EL (cell line): ENCODE measurements at regions not wholly inside any gene's neighbourhood (a gene's known extent, or its start where the extent isn't known, plus 50 kb on each side); places are given as distances from the start of the nearest gene placed in this dataset.

ENCODE experiments used
- DNase-seq: peaks from one replicate; pipeline ENCODE4 v3.0.0-alpha.2; 2016

GRCh38 chr2:53442783-53443182, 324.8 kb upstream of the CHAC2 start:
- no peak for DNase-seq

GRCh38 chr2:53442093-53442492, 325.5 kb upstream of the CHAC2 start:
- no peak for DNase-seq

GRCh38 chr2:53438692-53439091, 328.9 kb upstream of the CHAC2 start:
- DNase-seq, result no peak

GRCh38 chr2:53438100-53438499, 329.5 kb upstream of the CHAC2 start:
- DNase-seq, result no peak

GRCh38 chr2:53437371-53437770, 330.2 kb upstream of the CHAC2 start:
- peak; percentile 48 for DNase-seq

- DNase-seq, result no peak
Measured at GRCh38 chr2:53436882-53437281, 330.7 kb upstream of the CHAC2 start.

- DNase-seq, result no peak
Measured at GRCh38 chr2:53435610-53436009, 332.0 kb upstream of the CHAC2 start.

GRCh38 chr2:53434466-53434865, 333.1 kb upstream of the CHAC2 start:
- DNase-seq, result no peak

- no peak for DNase-seq
Measured at GRCh38 chr2:53432936-53433335, 334.7 kb upstream of the CHAC2 start.

- no peak for DNase-seq
Measured at GRCh38 chr2:53429901-53430300, 337.7 kb upstream of the CHAC2 start.

- no peak for DNase-seq
Measured at GRCh38 chr2:53424902-53425301, 342.7 kb upstream of the CHAC2 start.

GRCh38 chr2:53423465-53423864, 344.1 kb upstream of the CHAC2 start:
- no peak for DNase-seq

GRCh38 chr2:53422979-53423378, 344.6 kb upstream of the CHAC2 start:
- DNase-seq, result peak; percentile 57

- no peak for DNase-seq
Measured at GRCh38 chr2:53417385-53417784, 350.2 kb upstream of the CHAC2 start.

GRCh38 chr2:53407363-53408080, 360.1 kb upstream of the CHAC2 start:
- DNase-seq, result peak; percentile 26

- DNase-seq, result peak; percentile 84
Measured at GRCh38 chr2:53403792-53404413, 363.7 kb upstream of the CHAC2 start.

- DNase-seq, result no peak
Measured at GRCh38 chr2:53397085-53397484, 370.5 kb upstream of the CHAC2 start.

- DNase-seq, result no peak
Measured at GRCh38 chr2:53381271-53381670, 386.3 kb upstream of the CHAC2 start.

GRCh38 chr2:53379547-53379946, 388.1 kb upstream of the CHAC2 start:
- DNase-seq, result no peak

GRCh38 chr2:53378791-53379190, 388.8 kb upstream of the CHAC2 start:
- DNase-seq, result no peak

- DNase-seq, result no peak
Measured at GRCh38 chr2:53373126-53373525, 394.5 kb upstream of the CHAC2 start.

GRCh38 chr2:53366543-53366942, 401.1 kb upstream of the CHAC2 start:
- DNase-seq, result no peak

GRCh38 chr2:53362934-53363333, 404.7 kb upstream of the CHAC2 start:
- DNase-seq, result no peak

GRCh38 chr2:53356291-53356905, 411.2 kb upstream of the CHAC2 start:
- no peak for DNase-seq
